Neural progenitor cell (in vitro differentiated cells): ENCODE measurements at regions not wholly inside any gene's neighbourhood (a gene's known extent, or its start where the extent isn't known, plus 50 kb on each side); places are given as distances from the start of the nearest gene placed in this dataset.

Source experiments
- DNase-seq: peaks from one replicate; pipeline ENCODE4 v3.0.0-alpha.2; 2016; ENCODE audit warnings: low spot score
- H2AFZ ChIP-seq: fragments of 200-600 bp; sonication (generic); replicated peaks from 2 replicates; pipeline ENCODE4 v1.6.1; 2016; ENCODE audit warnings: antibody characterized with exemption
- H3F3A ChIP-seq: fragments of 200-600 bp; sonication (generic); 2 replicates; pipeline ENCODE4 v1.6.1; 2016; ENCODE audit warnings: antibody characterized with exemption, low read depth
- H3K27ac ChIP-seq: fragments of 200-600 bp; sonication (generic); 2 replicates; pipeline ENCODE4 v1.5.1; 2016; ENCODE audit warnings: mild to moderate bottlenecking
- H3K27me3 ChIP-seq: fragments of 200-600 bp; sonication (generic); 2 replicates; pipeline ENCODE4 v1.6.1; 2016; ENCODE audit warnings: mild to moderate bottlenecking, moderate library complexity
- H3K36me3 ChIP-seq: fragments of 200-600 bp; sonication (generic); 2 replicates; pipeline ENCODE4 v1.5.1; 2016
- H3K4me1 ChIP-seq: fragments of 200-600 bp; sonication (generic); 2 replicates; pipeline ENCODE4 v1.6.1; 2016; ENCODE audit warnings: mixed run types
- H3K4me2 ChIP-seq: fragments of 200-600 bp; sonication (generic); 2 replicates; pipeline ENCODE4 v1.6.1; 2016
- H3K4me3 ChIP-seq: fragments of 200-600 bp; sonication (generic); 2 replicates; pipeline ENCODE4 v1.5.1; 2016
- H3K79me2 ChIP-seq: fragments of 200-600 bp; sonication (generic); 2 replicates; pipeline ENCODE4 v1.6.1; 2016; ENCODE audit warnings: low read depth
- H3K9ac ChIP-seq: fragments of 200-600 bp; sonication (generic); 2 replicates; pipeline ENCODE4 v1.6.1; 2016
- H3K9me3 ChIP-seq: fragments of 200-600 bp; sonication (generic); 2 replicates; pipeline ENCODE4 v1.5.1; 2016; ENCODE audit warnings: low read depth
- H4K20me1 ChIP-seq: fragments of 200-600 bp; sonication (generic); 2 replicates; pipeline ENCODE4 v1.6.1; 2016; ENCODE audit warnings: low read depth
- H3K27ac Mint-ChIP-seq: 3 replicates; pipeline ENCODE4 v1.8.0; 2021; ENCODE audit warnings: mixed read lengths
- H3K27me3 Mint-ChIP-seq: 2 replicates; pipeline ENCODE4 v1.8.0; 2022; ENCODE audit warnings: low read depth, mild to moderate bottlenecking, inconsistent platforms, moderate library complexity, mixed read lengths; ENCODE audit not compliant: insufficient read depth
- H3K36me3 Mint-ChIP-seq: 3 replicates; pipeline ENCODE4 v1.8.0; 2021; ENCODE audit warnings: mixed read lengths
- H3K4me1 Mint-ChIP-seq: 3 replicates; pipeline ENCODE4 v1.8.0; 2021; ENCODE audit warnings: mixed read lengths
- H3K4me3 Mint-ChIP-seq: 3 replicates; pipeline ENCODE4 v1.8.0; 2021; ENCODE audit warnings: mild to moderate bottlenecking, moderate library complexity, mixed read lengths
- H3K9me3 Mint-ChIP-seq: 3 replicates; pipeline ENCODE4 v1.8.0; 2020; ENCODE audit warnings: mixed read lengths
- EZH2 ChIP-seq: fragments of 200-600 bp; sonication (generic); IDR thresholded peaks from 2 replicates; pipeline ENCODE4 v1.6.1; 2017; ENCODE audit warnings: antibody characterized with exemption, mild to moderate bottlenecking, moderate library complexity
- EZH2phosphoT487 ChIP-seq: fragments of 200-600 bp; sonication (generic); IDR thresholded peaks from 2 replicates; pipeline ENCODE4 v1.6.1; 2017; ENCODE audit warnings: antibody characterized with exemption
- TF ChIP-seq, protein P1 (sequence below): fragments of 200-600 bp; sonication (generic); IDR thresholded peaks from 2 replicates; pipeline ENCODE4 v1.5.1; 2017; ENCODE audit warnings: antibody characterized with exemption, mild to moderate bottlenecking

DNA sequence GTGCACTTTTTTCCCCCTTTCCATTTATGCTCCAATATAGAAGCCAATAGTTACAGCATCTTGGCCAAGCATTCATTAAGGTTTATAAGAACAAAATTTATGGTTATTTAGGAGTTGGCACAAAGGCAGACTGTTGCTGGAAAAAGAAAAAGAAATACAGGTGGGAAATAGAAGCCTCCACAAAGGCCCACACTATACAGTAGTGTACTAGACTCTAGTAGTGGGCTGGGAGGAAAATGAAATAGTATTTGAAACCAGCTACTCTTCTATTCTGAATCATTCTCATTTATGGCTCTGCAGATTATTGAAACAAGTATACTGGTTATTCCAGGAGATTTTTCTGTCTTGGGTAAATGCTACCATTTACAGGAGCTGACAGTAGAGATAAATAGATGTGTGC, 80.9 kb upstream of the CDK6 start:
- Histone ChIP-seq H3K9ac (no peak overlapping the region), H4K20me1 (no peaks in the 10 kb centered on the region), H3K36me3 (no peaks in the 10 kb centered on the region), H2AFZ (no peak overlapping the region), H3K4me3 (no peak overlapping the region), H3F3A (peaks cover 6% of the 10 kb centered on the region), H3K4me2 (peak overlapping the region; percentile 65), H3K9me3 (no peaks in the 10 kb centered on the region), H3K4me1 (peaks cover 15% of the 10 kb centered on the region), H3K27ac (peak overlapping the region; percentile 90), H3K79me2 (no peaks in the 10 kb centered on the region), H3K27me3 (no peaks in the 10 kb centered on the region)
- DNase-seq, result no peak
- Mint-ChIP-seq H3K4me1 (peaks cover 23% of the 10 kb centered on the region), H3K9me3 (peaks cover 17% of the 10 kb centered on the region), H3K36me3 (no peaks in the 10 kb centered on the region), H3K27me3 (no peaks in the 10 kb centered on the region), H3K4me3 (peak overlapping the region; percentile 5), H3K27ac (peak overlapping the region; percentile 96)
- no peak for TF ChIP-seq EZH2
- TF ChIP-seq EZH2phosphoT487, result no peak
- TF ChIP-seq, protein P1, sequence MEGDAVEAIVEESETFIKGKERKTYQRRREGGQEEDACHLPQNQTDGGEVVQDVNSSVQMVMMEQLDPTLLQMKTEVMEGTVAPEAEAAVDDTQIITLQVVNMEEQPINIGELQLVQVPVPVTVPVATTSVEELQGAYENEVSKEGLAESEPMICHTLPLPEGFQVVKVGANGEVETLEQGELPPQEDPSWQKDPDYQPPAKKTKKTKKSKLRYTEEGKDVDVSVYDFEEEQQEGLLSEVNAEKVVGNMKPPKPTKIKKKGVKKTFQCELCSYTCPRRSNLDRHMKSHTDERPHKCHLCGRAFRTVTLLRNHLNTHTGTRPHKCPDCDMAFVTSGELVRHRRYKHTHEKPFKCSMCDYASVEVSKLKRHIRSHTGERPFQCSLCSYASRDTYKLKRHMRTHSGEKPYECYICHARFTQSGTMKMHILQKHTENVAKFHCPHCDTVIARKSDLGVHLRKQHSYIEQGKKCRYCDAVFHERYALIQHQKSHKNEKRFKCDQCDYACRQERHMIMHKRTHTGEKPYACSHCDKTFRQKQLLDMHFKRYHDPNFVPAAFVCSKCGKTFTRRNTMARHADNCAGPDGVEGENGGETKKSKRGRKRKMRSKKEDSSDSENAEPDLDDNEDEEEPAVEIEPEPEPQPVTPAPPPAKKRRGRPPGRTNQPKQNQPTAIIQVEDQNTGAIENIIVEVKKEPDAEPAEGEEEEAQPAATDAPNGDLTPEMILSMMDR, result no peak

DNA sequence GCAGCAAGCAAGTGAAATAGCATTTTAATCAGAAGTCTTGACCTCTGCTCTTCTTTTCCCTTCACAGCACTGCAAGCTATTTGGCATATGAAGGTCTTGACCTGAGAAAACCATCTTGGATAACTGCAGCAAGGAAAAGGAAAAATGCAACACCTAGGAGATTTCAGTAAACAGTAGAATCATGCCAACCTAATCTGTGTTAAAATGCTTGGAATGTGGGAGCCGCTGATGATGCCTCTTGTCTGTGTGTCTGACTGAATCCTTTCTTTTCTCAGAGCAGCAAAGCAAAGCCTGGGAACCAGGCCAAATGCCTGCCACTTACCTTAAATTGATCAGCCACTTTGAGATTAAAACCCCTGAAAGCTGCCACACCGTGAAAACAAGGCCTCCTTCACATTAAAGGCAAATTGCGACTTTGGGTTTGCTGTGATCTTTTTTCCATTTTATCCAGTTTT, 80.4 kb upstream of the CDK6 start:
- no peaks in the 10 kb centered on the region for H3K79me2 ChIP-seq
- TF ChIP-seq EZH2 (no peak), EZH2phosphoT487 (peak; percentile 82)
- TF ChIP-seq, protein P1, result no peak
- Mint-ChIP-seq H3K27ac (peak overlapping the region; percentile 96), H3K27me3 (no peaks in the 10 kb centered on the region), H3K36me3 (no peaks in the 10 kb centered on the region), H3K4me3 (peak overlapping the region; percentile 5), H3K9me3 (peaks cover 13% of the 10 kb centered on the region), H3K4me1 (peaks cover 23% of the 10 kb centered on the region)
- no peaks in the 10 kb centered on the region for H3K27me3 ChIP-seq
- no peak overlapping the region for H3K4me3 ChIP-seq
- no peak overlapping the region for H3K9ac ChIP-seq
- H3K4me1 ChIP-seq, result peaks cover 15% of the 10 kb centered on the region
- peaks cover 6% of the 10 kb centered on the region for H3F3A ChIP-seq
- no peaks in the 10 kb centered on the region for H3K9me3 ChIP-seq
- no peak overlapping the region for H2AFZ ChIP-seq
- H3K27ac ChIP-seq, result peak overlapping the region; percentile 90
- DNase-seq, result peak; percentile 86
- H4K20me1 ChIP-seq, result no peaks in the 10 kb centered on the region
- peak overlapping the region; percentile 65 for H3K4me2 ChIP-seq
- no peaks in the 10 kb centered on the region for H3K36me3 ChIP-seq

DNA sequence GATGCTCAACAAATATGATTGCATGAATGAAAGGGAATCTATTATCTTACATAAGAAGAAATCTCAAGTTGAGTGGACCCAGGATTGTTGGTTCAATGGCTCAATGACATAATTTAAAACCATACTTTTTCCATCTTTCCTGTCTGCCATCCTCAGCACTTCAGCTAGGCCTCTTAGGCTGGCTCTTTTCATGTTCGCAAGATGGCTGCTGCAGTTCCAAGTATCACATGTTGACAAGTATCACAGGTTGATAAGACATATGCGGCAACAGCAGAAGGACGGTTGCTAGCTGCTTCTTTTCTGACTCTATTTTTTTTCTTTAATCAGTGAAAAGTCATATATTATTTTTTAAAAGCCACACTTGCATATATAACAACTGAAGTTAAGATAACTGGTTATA, 79.0 kb upstream of the CDK6 start:
- no peaks in the 10 kb centered on the region for H3K9me3 ChIP-seq

More for the DNA sequence above, 79.0 kb upstream of the CDK6 start:
- Mint-ChIP-seq H3K4me3 (no peak overlapping the region), H3K4me1 (peaks cover 23% of the 10 kb centered on the region), H3K36me3 (peaks cover 1% of the 10 kb centered on the region), H3K27ac (peak overlapping the region; percentile 75), H3K27me3 (no peaks in the 10 kb centered on the region), H3K9me3 (peaks cover 5% of the 10 kb centered on the region)
- Histone ChIP-seq H3F3A (peaks cover 6% of the 10 kb centered on the region), H3K4me3 (no peak overlapping the region), H2AFZ (no peak overlapping the region), H3K4me1 (peaks cover 15% of the 10 kb centered on the region), H3K79me2 (no peaks in the 10 kb centered on the region), H3K9ac (no peak overlapping the region), H3K27me3 (no peaks in the 10 kb centered on the region), H3K27ac (no peak overlapping the region), H3K36me3 (no peaks in the 10 kb centered on the region), H4K20me1 (no peaks in the 10 kb centered on the region), H3K4me2 (no peak overlapping the region)
- TF ChIP-seq EZH2phosphoT487 (no peak), EZH2 (no peak)
- TF ChIP-seq, protein P1, result no peak
- no peak for DNase-seq
